Esophagus muscularis mucosa (tissue), 4 donors: ENCODE measurements at regions not wholly inside any gene's neighbourhood (a gene's known extent, or its start where the extent isn't known, plus 50 kb on each side); places are given as distances from the start of the nearest gene placed in this dataset.
"Not testable (repeated sequence)": the region's sequence is repeated elsewhere in the genome, so short reads cannot be mapped to it uniquely, and the experiment has no call there.

Experiments used
- CTCF ChIP-seq, 3 experiments: fragments of 200-600 bp in 2 of 3; fragments of 450-650 bp in 1 of 3; sonication (generic) in 2 of 3; IDR thresholded peaks; one replicate each; pipeline ENCODE4 v1.5.1; 2017 to 2019; ENCODE audit warnings: antibody characterized with exemption in 3 of 3, mild to moderate bottlenecking in 2 of 3, moderate library complexity in 1 of 3
- EP300 ChIP-seq: sonication (generic); formaldehyde crosslinking; IDR thresholded peaks from one replicate; pipeline ENCODE4 v1.6.1; 2017; ENCODE audit warnings: antibody characterized with exemption
- POLR2A ChIP-seq: fragments of 450-650 bp; IDR thresholded peaks from one replicate; pipeline ENCODE4 v1.6.1; 2017; ENCODE audit warnings: antibody characterized with exemption, moderate library complexity, mild to moderate bottlenecking, low read depth

DNA sequence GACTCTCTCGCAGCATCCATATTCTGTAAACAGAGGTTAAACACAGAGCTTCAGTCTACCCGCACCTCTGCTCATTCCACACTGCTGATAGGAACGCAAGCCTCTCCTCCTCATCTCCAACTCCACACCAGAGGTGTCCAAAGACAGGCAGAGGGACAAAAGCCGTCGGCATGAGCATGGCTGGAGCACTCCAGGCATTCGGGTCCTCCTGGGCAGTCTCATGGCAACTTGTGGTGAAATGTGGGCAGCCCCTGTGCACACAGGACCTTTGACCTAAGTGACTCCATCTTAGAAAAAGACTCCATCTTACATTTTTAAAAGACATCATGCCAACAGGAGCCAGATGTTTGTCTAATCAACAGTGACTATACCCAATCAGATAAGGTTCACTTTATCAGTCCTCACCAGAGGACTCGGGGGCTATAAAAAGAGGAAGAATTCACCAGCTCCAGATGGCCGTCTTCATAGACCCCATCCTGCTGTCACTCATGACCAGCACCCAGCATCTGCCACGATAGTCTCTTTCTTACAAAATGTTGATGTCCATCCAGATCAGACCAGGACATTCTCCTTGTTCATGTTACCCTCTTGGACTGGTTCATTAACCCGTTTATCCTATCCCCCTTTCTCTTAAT, 304.4 kb downstream of the ANAPC1 start:
- TF ChIP-seq EP300; CTCF (IDR thresholded peaks at IDR 0.05); POLR2A: not testable (repeated sequence)
